ENCODE measurements at regions not wholly inside any gene's neighbourhood (a gene's known extent, or its start where the extent isn't known, plus 50 kb on each side); places are given as distances from the start of the nearest gene placed in this dataset.

- peaks cover 34% of the 10 kb centered on the region for H3K36me3 Mint-ChIP-seq (ENCODE audit: low read depth)
- TF ChIP-seq CREB1 (CRISPR knock-in tag; IDR thresholded peaks at IDR 0.05; ENCODE audit: low read depth) (no peak), ZNF114 (CRISPR knock-in tag; IDR thresholded peaks at IDR 0.05) (no peak), ZNF331 (CRISPR knock-in tag; IDR thresholded peaks at IDR 0.05; ENCODE audit: low read depth) (no peak), REST (IDR thresholded peaks at IDR 0.05; ENCODE audit: unreplicated experiment) (no peak), ETS1 (IDR thresholded peaks at IDR 0.05) (no peak)
- Histone ChIP-seq H2AFZ (no peak overlapping the region), H3K27me3 (ENCODE audit: insufficient read depth) (no peaks in the 10 kb centered on the region), H3K36me3 (ENCODE audit: insufficient read depth) (no peaks in the 10 kb centered on the region), H3K9me2 (ENCODE audit: insufficient read depth) (no peaks in the 10 kb centered on the region), H3F3A (replicated peaks; ENCODE audit: low read depth) (0 out of 2 replicates have a peak, but pooled peaks cover 3% of the 10 kb centered on the region), H3K4me1 (ENCODE audit: insufficient read depth) (no peaks in the 10 kb centered on the region), H3K4me2 (no peak overlapping the region), H3K27ac (ENCODE audit: low read depth) (no peak overlapping the region), H4K20me1 (replicated peaks; ENCODE audit: insufficient read depth) (no peaks in the 10 kb centered on the region), H3K4me3 (no peak overlapping the region), H3K79me2 (replicated peaks; ENCODE audit: insufficient read depth) (no peaks in the 10 kb centered on the region)
- H3K27me3 Mint-ChIP-seq (ENCODE audit: insufficient read depth, low read depth, poor library complexity): peaks cover 17% of the 10 kb centered on the region
- no peak overlapping the region for H3K27ac Mint-ChIP-seq
- H3K4me1 Mint-ChIP-seq: no peaks in the 10 kb centered on the region
- no peak for DNase-seq (ENCODE audit: low spot score)
- no peak overlapping the region for H3K4me3 Mint-ChIP-seq
- H3K9me3 Mint-ChIP-seq: peaks cover 73% of the 10 kb centered on the region
- no peak for ATAC-seq
These were observed 149.4 kb downstream of the DNAJB6 start for GRCh38 chr7:157486007-157486755.

DNA sequence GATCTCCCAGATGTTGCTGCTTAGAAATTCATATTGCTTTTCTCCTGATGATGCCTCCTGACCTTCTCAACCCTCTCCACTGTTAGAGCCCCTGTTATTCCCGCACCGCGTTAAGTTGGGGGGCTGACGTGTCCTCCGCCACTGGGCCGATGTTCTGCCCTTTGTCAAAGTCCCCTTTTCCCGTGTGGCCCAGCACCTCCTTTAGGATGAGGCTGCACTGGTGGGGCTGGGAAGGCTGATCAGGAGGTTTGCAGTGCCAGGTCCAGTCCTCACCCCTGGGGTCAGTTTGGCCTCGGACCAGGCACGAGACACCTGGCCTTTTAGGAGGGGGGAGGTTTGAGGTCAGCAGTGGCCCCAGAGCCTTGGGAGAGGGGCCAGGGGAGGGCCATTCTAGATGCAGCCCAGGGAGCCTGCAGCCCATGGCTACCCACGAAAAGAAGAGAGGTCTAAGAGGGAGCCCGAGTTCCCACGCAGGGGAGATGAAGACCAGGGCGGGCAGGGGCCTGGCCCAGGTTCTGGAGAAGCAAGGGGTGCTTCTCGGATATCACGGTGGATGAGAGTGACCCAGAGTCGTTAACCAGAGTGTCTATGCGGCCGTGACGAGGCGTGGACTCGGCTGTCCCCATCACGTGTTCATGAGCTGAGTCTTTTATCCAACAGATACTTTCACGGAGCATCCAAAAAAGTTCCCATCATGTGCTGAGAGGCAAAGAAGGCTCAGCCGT, 150.4 kb downstream of the DNAJB6 start:
- Histone ChIP-seq H3K79me2 (replicated peaks; ENCODE audit: insufficient read depth) (no peaks in the 10 kb centered on the region), H3K27me3 (ENCODE audit: insufficient read depth) (no peaks in the 10 kb centered on the region), H3K4me2 (no peak overlapping the region), H4K20me1 (replicated peaks; ENCODE audit: insufficient read depth) (no peaks in the 10 kb centered on the region), H3K9me2 (ENCODE audit: insufficient read depth) (no peaks in the 10 kb centered on the region), H3K4me3 (no peak overlapping the region), H2AFZ (no peak overlapping the region), H3K27ac (ENCODE audit: low read depth) (no peak overlapping the region), H3K4me1 (ENCODE audit: insufficient read depth) (no peaks in the 10 kb centered on the region), H3F3A (replicated peaks; ENCODE audit: low read depth) (no peaks in the 10 kb centered on the region), H3K36me3 (ENCODE audit: insufficient read depth) (no peaks in the 10 kb centered on the region)
- Mint-ChIP-seq H3K4me1 (no peaks in the 10 kb centered on the region), H3K27me3 (ENCODE audit: insufficient read depth, low read depth, poor library complexity) (peaks cover 17% of the 10 kb centered on the region), H3K9me3 (peaks cover 82% of the 10 kb centered on the region), H3K27ac (no peak overlapping the region), H3K36me3 (ENCODE audit: low read depth) (peaks cover 34% of the 10 kb centered on the region), H3K4me3 (no peak overlapping the region)
- ATAC-seq (no peak), DNase-seq (ENCODE audit: low spot score) (no peak)
- TF ChIP-seq EZH2phosphoT487 (IDR thresholded peaks at IDR 0.05; ENCODE audit: unreplicated experiment): no peak
- TF ChIP-seq EZH2 (IDR thresholded peaks at IDR 0.05; ENCODE audit: low read depth, unreplicated experiment): no peak
- no peak for TF ChIP-seq CREB1 (CRISPR knock-in tag; IDR thresholded peaks at IDR 0.05; ENCODE audit: low read depth)
- no peak for TF ChIP-seq POLR2AphosphoS5 (IDR thresholded peaks at IDR 0.05; ENCODE audit: low read depth)
- no peak for TF ChIP-seq CTCF (conservative IDR thresholded peaks at IDR 0.05; ENCODE audit: low read depth in 2 of 2)

Data from GM23338 (cell line).